OCI-LY7 (cell line): ENCODE measurements at regions not wholly inside any gene's neighbourhood (a gene's known extent, or its start where the extent isn't known, plus 50 kb on each side); places are given as distances from the start of the nearest gene placed in this dataset.
A peak's percentile ranks its signal among the peaks of the same experiment; 100 is the strongest.

Experiments used
- BruUV-seq: library from RNA; stranded (reverse); fragments of 400-500 nt; replicated peaks from 2 replicates; lab custom pipeline; 2021; lab: Mats Ljungman, UMichigan
- CTCF ChIA-PET: fragments of 300-600 bp; sonication (Branson Sonifier 250); formaldehyde crosslinking; loops from one replicate; lab custom pipeline; 2022; ENCODE audit warnings: antibody characterized with exemption; ENCODE audit not compliant: unreplicated experiment; lab: Charles Lee
- POLR2A ChIA-PET: fragments of 300-600 bp; sonication (Branson Sonifier 250); formaldehyde crosslinking; loops from one replicate; lab custom pipeline; 2022; ENCODE audit warnings: antibody characterized with exemption; lab: Charles Lee
- DNase-seq: peaks from one replicate; pipeline ENCODE4 v3.0.0-alpha.2; 2015; ENCODE audit warnings: low spot score
- H2AFZ ChIP-seq: fragments of 200-600 bp; sonication (generic), shearing (Covaris generic); 2 replicates; pipeline ENCODE4 v1.6.1; 2014; ENCODE audit warnings: mild to moderate bottlenecking, antibody characterized with exemption, low read length, moderate library complexity
- H3K27ac ChIP-seq: fragments of 200-600 bp; sonication (generic); 2 replicates; pipeline ENCODE4 v1.5.1; 2014; ENCODE audit warnings: mixed run types, low read depth, mild to moderate bottlenecking, moderate library complexity, low read length, inconsistent platforms; ENCODE audit not compliant: poor library complexity, severe bottlenecking
- H3K36me3 ChIP-seq: fragments of 200-600 bp; sonication (generic); 2 replicates; pipeline ENCODE4 v1.6.1; 2014; ENCODE audit warnings: mild to moderate bottlenecking, antibody characterized with exemption, low read length, moderate library complexity, mixed read lengths; ENCODE audit not compliant: insufficient read depth
- H3K4me1 ChIP-seq: fragments of 200-600 bp; sonication (generic); 2 replicates; pipeline ENCODE4 v1.5.1; 2014; ENCODE audit warnings: mild to moderate bottlenecking, low read length; ENCODE audit not compliant: insufficient read depth, poor library complexity, severe bottlenecking
- H3K4me2 ChIP-seq: fragments of 200-600 bp; sonication (generic); 2 replicates; pipeline ENCODE4 v1.6.1; 2014; ENCODE audit warnings: mild to moderate bottlenecking, low read length
- H3K4me3 ChIP-seq: fragments of 200-600 bp; sonication (generic); 2 replicates; pipeline ENCODE4 v1.5.1; 2014; ENCODE audit warnings: mild to moderate bottlenecking, low read depth, low read length; ENCODE audit not compliant: poor library complexity, severe bottlenecking
- H3K79me2 ChIP-seq: fragments of 200-600 bp; sonication (generic); 2 replicates; pipeline ENCODE4 v1.6.1; 2016; ENCODE audit warnings: low read depth, mild to moderate bottlenecking, low read length, moderate library complexity, mixed read lengths; ENCODE audit not compliant: insufficient read depth
- H3K9me2 ChIP-seq: fragments of 200-600 bp; sonication (generic); 2 replicates; pipeline ENCODE4 v1.6.1; 2016; ENCODE audit warnings: mild to moderate bottlenecking, low read length, mixed read lengths; ENCODE audit not compliant: insufficient read depth
- H3K9me3 ChIP-seq: fragments of 200-600 bp; sonication (generic); 2 replicates; pipeline ENCODE4 v1.6.1; 2014; ENCODE audit warnings: mild to moderate bottlenecking, mixed run types, low read length, mixed read lengths
- H4K20me1 ChIP-seq: fragments of 200-600 bp; sonication (generic); 2 replicates; pipeline ENCODE4 v1.6.1; 2014; ENCODE audit warnings: mild to moderate bottlenecking, antibody characterized with exemption, low read length, moderate library complexity, mixed read lengths; ENCODE audit not compliant: insufficient read depth
- EZH2phosphoT487 ChIP-seq: fragments of 200-600 bp; sonication (generic); IDR thresholded peaks from 2 replicates; pipeline ENCODE4 v1.6.1; 2018; ENCODE audit warnings: low read depth, borderline replicate concordance, mild to moderate bottlenecking, mixed run types, antibody characterized with exemption, low read length, moderate library complexity, mixed read lengths
- intact Hi-C: fragments of 100-400 bp; cut with micrococcal nuclease; formaldehyde crosslinking; loops from one replicate; pipeline ENCODE4 v1.10.0; 2022; ENCODE audit not compliant: unreplicated experiment
- TF ChIP-seq, protein P1 (sequence below): fragments of 200-600 bp; sonication (generic); conservative IDR thresholded peaks from 2 replicates; pipeline ENCODE4 v1.5.1; 2014; ENCODE audit warnings: mild to moderate bottlenecking, antibody characterized with exemption, low read length, moderate library complexity, mixed read lengths

DNA sequence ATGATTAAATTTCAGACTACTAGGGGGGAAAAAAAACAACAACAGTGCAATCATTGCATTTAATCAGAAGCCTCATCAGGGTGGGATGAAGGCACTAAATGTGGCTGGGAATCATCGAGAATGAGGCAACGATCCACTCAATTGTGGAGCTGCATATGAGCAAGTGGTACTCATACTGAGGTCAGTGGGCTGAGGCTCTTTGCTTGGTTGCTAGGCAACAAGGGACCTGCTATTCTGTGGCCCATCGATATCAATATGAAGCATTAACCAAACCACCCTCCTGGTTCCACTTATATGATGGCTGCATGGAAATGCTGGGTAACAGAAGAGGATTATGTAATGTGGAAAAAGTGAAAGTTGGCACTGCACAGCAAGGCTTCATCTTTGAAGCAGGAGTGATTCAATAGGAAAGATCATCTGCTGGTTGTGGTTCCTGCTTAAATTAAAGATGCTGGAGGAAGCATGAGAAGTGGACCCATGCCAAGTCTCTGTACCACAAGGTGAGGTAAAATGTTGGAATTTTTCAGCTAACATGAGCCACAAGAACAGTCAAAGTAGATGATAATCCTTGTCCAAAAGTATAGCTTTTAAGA, 159.8 kb upstream of the HMHB1 start:
- ChIA-PET POLR2A (interaction anchor here (0.5 to 1.3 kb wide), 4 partner anchors 13 to 142 kb away, joined by 3 to 4 read pairs (median 3); no protein-coding TSS in a partner anchor), CTCF (no interaction called here)
- TF ChIP-seq, protein P1, sequence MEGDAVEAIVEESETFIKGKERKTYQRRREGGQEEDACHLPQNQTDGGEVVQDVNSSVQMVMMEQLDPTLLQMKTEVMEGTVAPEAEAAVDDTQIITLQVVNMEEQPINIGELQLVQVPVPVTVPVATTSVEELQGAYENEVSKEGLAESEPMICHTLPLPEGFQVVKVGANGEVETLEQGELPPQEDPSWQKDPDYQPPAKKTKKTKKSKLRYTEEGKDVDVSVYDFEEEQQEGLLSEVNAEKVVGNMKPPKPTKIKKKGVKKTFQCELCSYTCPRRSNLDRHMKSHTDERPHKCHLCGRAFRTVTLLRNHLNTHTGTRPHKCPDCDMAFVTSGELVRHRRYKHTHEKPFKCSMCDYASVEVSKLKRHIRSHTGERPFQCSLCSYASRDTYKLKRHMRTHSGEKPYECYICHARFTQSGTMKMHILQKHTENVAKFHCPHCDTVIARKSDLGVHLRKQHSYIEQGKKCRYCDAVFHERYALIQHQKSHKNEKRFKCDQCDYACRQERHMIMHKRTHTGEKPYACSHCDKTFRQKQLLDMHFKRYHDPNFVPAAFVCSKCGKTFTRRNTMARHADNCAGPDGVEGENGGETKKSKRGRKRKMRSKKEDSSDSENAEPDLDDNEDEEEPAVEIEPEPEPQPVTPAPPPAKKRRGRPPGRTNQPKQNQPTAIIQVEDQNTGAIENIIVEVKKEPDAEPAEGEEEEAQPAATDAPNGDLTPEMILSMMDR, result no peak
- TF ChIP-seq EZH2phosphoT487, result no peak

DNA sequence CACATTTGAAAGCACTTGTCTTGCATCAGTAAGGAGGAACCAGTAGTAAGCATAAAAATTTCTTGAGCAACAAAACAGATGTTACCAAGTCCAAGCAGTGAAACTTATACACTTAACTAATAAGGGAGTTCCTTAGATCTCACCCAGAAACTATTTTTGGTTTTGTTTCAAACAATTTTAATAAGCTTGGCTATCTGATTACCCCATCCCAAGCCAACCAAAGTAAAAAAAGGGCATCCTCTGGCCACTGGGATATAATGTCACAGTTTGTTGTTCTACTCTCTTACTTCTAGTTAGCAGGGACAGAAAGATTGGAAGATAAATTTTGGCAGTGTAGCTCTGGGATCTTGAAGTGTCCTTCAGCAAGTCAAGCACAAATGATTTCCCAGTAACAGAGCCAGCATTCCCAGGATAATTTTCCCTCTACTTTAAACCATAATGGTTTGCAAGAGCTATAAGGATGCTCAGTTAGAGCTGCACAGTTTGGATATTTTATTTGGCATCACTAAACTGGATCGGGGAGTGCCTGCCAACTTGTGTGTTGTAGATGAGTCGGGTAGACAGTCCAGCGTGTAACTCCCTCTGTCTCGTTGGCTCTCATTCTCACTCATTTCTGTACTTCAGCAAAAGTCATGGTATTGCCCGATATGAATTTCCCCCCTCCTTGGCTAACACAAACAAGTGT, 161.9 kb upstream of the HMHB1 start:
- no peaks in the 10 kb centered on the region for H3K36me3 ChIP-seq
- no peaks in the 10 kb centered on the region for H3K79me2 ChIP-seq
- no peak for TF ChIP-seq EZH2phosphoT487
- TF ChIP-seq, protein P1, result no peak
- no peak for DNase-seq
- no peaks in the 10 kb centered on the region for H3K9me2 ChIP-seq
- no peak overlapping the region for H3K27ac ChIP-seq
- no TSS peak for BruUV-seq
- intact Hi-C loops, result no loop called here
- no peak overlapping the region for H2AFZ ChIP-seq
- no peaks in the 10 kb centered on the region for H3K4me1 ChIP-seq
- H4K20me1 ChIP-seq, result no peaks in the 10 kb centered on the region
- CTCF ChIA-PET, result no interaction called here
- H3K9me3 ChIP-seq, result no peaks in the 10 kb centered on the region
- H3K4me3 ChIP-seq, result no peak overlapping the region
- H3K4me2 ChIP-seq, result no peak overlapping the region
- POLR2A ChIA-PET, result interaction anchor here (0.6 kb wide), 1 partner anchor 170 kb away, joined by 4 read pairs; no protein-coding TSS in a partner anchor

More for the DNA sequence above, 159.8 kb upstream of the HMHB1 start:
- Histone ChIP-seq H3K9me2 (no peaks in the 10 kb centered on the region), H3K4me1 (no peaks in the 10 kb centered on the region), H3K4me2 (no peak overlapping the region), H4K20me1 (no peaks in the 10 kb centered on the region), H2AFZ (no peak overlapping the region), H3K79me2 (no peaks in the 10 kb centered on the region), H3K27ac (no peak overlapping the region), H3K36me3 (no peaks in the 10 kb centered on the region), H3K9me3 (no peaks in the 10 kb centered on the region), H3K4me3 (no peak overlapping the region)
- DNase-seq, result no peak
- intact Hi-C loops, result no loop called here
- BruUV-seq, result no TSS peak

DNA sequence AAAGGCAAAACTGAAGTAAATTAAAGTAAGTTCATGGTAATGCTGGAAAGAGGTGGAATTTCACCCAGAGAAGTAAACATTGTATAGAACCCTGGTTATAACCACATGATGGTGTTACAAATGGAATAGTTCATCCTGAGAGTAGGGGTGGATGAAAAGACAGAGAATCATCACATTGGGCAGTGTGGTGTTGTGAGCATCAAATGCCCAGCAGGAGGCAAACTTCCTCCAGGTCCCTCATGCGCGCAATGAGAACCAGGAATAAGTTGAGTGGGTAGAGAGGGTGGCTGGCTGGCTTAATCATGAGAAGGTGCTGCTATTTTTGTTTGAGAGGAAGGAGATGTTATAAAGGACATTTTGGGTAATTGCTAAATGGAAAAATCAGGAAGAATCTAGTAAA, 163.3 kb upstream of the HMHB1 start:
- DNase-seq, result no peak
- CTCF ChIA-PET, result interaction anchor here (0.6 kb wide), 1 partner anchor 73 kb away, joined by 3 read pairs; no protein-coding TSS in a partner anchor
- intact Hi-C loops, result no loop called here

More for the DNA sequence above, 163.3 kb upstream of the HMHB1 start:
- POLR2A ChIA-PET, result interaction anchor here (0.6 to 1.2 kb wide), 2 partner anchors 17 to 43 kb away, joined by 3 to 5 read pairs; no protein-coding TSS in a partner anchor
- BruUV-seq, result no TSS peak
- Histone ChIP-seq H3K36me3 (no peaks in the 10 kb centered on the region), H2AFZ (no peak overlapping the region), H3K9me3 (no peaks in the 10 kb centered on the region), H4K20me1 (no peaks in the 10 kb centered on the region), H3K79me2 (no peaks in the 10 kb centered on the region), H3K4me1 (no peaks in the 10 kb centered on the region), H3K27ac (no peak overlapping the region), H3K9me2 (no peaks in the 10 kb centered on the region), H3K4me2 (no peak overlapping the region), H3K4me3 (no peak overlapping the region)
- TF ChIP-seq, protein P1, result peak; percentile 56
- TF ChIP-seq EZH2phosphoT487, result no peak
